ENCODE measurements at regions not wholly inside any gene's neighbourhood (a gene's known extent, or its start where the extent isn't known, plus 50 kb on each side); places are given as distances from the start of the nearest gene placed in this dataset.

DNA sequence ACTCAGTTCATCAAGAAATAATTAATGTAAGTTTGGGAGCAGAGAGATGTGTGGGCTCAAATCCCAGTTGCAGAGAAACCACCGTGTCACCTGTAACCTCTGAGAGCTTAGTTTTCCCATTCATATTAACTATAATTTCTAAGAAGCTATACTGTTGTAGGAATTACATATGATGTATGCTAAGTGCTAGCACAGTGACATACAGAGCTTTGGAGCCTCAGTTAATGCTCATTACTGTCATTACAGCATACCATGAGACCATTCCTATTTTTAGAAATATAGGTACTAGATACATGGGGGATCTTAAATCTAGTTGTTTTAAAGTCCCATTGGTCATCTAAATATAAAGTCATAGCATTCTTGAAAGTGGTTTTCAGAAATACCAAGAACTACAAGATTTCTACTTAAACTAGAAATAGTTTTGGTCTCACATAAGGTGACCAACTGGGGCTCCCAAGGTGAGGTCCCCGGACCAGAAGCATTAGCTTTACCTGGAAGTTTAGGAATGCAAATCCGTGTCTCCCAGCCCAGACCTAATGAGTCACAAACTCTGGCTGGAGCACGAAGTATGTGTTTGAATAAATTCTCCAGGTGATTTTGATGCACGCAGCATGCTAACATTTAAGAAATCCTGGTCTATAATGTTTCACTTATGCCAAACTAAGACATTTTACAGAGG, 144.6 kb downstream of the LACC1 start:
- H3K4me1 ChIP-seq (ENCODE audit: control insufficient read depth in 1 of 2, extremely low read depth in 1 of 2, insufficient read depth in 2 of 2, low read length in 2 of 2), result no peaks in the 10 kb centered on the region
- Mint-ChIP-seq H3K36me3 (no peaks in the 10 kb centered on the region), H3K4me3 (no peak overlapping the region), H3K27ac (no peak overlapping the region), H3K4me1 (no peaks in the 10 kb centered on the region), H3K27me3 (peaks cover 3 to 10% of the 10 kb centered on the region in 2 donors), H3K9me3 (no peaks in the 10 kb centered on the region)
- POLR2A ChIA-PET, result no interaction called here
- CTCF ChIA-PET, result no interaction called here
- no peak overlapping the region for H3K4me3 ChIP-seq (ENCODE audit: control insufficient read depth in 1 of 2, extremely low read depth in 1 of 2, low read length in 1 of 2)
- DNase-seq (no peak), ATAC-seq (replicated peaks in 1 of 4) (no peak)
- no peaks in the 10 kb centered on the region for H3K9me3 ChIP-seq
- H3K27me3 ChIP-seq (replicated peaks in 1 of 2; ENCODE audit: control insufficient read depth in 2 of 2, extremely low read depth in 1 of 2, insufficient read depth in 2 of 2, low read length in 1 of 2), result no peaks in the 10 kb centered on the region
- no peaks in the 10 kb centered on the region for H3K36me3 ChIP-seq (ENCODE audit: control insufficient read depth in 2 of 2, extremely low read depth in 1 of 2, insufficient read depth in 1 of 2, low read length in 1 of 2)
- 81% methylated on average over 4 of the region's 5 CpGs for WGBS (ENCODE audit: insufficient coverage)
- no peak overlapping the region for H3K27ac ChIP-seq (ENCODE audit: low read length)

GRCh38 chr13:44024846-44025195, 145.1 kb downstream of the LACC1 start:
- no peaks in the 10 kb centered on the region for H3K27me3 ChIP-seq (replicated peaks in 1 of 2; ENCODE audit: control insufficient read depth in 2 of 2, extremely low read depth in 1 of 2, insufficient read depth in 2 of 2, low read length in 1 of 2)
- ATAC-seq (replicated peaks in 1 of 4), result no peak
- H3K4me3 Mint-ChIP-seq, result no peak overlapping the region
- no peaks in the 10 kb centered on the region for H3K4me1 Mint-ChIP-seq
- POLR2A ChIA-PET, result no interaction called here
- H3K4me1 ChIP-seq (ENCODE audit: control insufficient read depth in 1 of 2, extremely low read depth in 1 of 2, insufficient read depth in 2 of 2, low read length in 2 of 2), result no peaks in the 10 kb centered on the region
- no peak overlapping the region for H3K27ac Mint-ChIP-seq
- no peaks in the 10 kb centered on the region for H3K36me3 ChIP-seq (ENCODE audit: control insufficient read depth in 2 of 2, extremely low read depth in 1 of 2, insufficient read depth in 1 of 2, low read length in 1 of 2)
- H3K27me3 Mint-ChIP-seq, result peaks cover 3 to 10% of the 10 kb centered on the region in 2 donors
- no peaks in the 10 kb centered on the region for H3K9me3 Mint-ChIP-seq
- H3K27ac ChIP-seq (ENCODE audit: low read length), result no peak overlapping the region
- no peaks in the 10 kb centered on the region for H3K9me3 ChIP-seq
- DNase-seq, result no peak
- no peak overlapping the region for H3K4me3 ChIP-seq (ENCODE audit: control insufficient read depth in 1 of 2, extremely low read depth in 1 of 2, low read length in 1 of 2)
- H3K36me3 Mint-ChIP-seq, result no peaks in the 10 kb centered on the region
- CTCF ChIA-PET, result no interaction called here
- WGBS (ENCODE audit: insufficient coverage), result no CpG with 5 or more reads among the region's 4 CpGs

DNA sequence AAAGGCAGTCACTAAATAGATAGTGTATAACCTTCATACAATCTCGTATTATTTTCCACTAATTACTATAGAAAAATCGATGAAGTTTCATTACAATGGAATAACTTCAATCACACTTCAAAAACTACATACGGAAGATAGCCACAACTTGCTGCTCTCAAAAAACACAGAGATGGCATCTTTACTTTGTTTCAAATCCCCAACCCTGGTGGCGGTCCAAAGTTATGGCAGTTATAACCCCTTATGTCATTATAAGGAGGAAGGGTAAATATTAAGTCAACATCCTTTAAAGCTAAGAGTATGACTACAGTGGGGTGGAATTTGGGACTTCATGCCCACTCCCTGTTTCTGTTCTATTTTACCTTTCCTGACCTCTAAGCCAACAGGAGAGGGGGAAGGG, 146.5 kb downstream of the LACC1 start:
- no peak overlapping the region for H3K27ac ChIP-seq (ENCODE audit: low read length)
- Mint-ChIP-seq H3K36me3 (no peaks in the 10 kb centered on the region), H3K4me1 (no peaks in the 10 kb centered on the region), H3K27ac (no peak overlapping the region), H3K9me3 (no peaks in the 10 kb centered on the region), H3K27me3 (peaks cover 6 to 10% of the 10 kb centered on the region in 2 donors), H3K4me3 (no peak overlapping the region)
- H3K9me3 ChIP-seq, result no peaks in the 10 kb centered on the region
- no peak overlapping the region for H3K4me3 ChIP-seq (ENCODE audit: control insufficient read depth in 1 of 2, extremely low read depth in 1 of 2, low read length in 1 of 2)
- H3K36me3 ChIP-seq (ENCODE audit: control insufficient read depth in 2 of 2, extremely low read depth in 1 of 2, insufficient read depth in 1 of 2, low read length in 1 of 2), result no peaks in the 10 kb centered on the region
- 100% methylated on average over 1 of the region's 4 CpGs for WGBS (ENCODE audit: insufficient coverage)
- no peaks in the 10 kb centered on the region for H3K27me3 ChIP-seq (replicated peaks in 1 of 2; ENCODE audit: control insufficient read depth in 2 of 2, extremely low read depth in 1 of 2, insufficient read depth in 2 of 2, low read length in 1 of 2)
- ChIA-PET POLR2A (no interaction called here), CTCF (no interaction called here)
- DNase-seq (no peak), ATAC-seq (replicated peaks in 1 of 4) (no peak)
- H3K4me1 ChIP-seq (ENCODE audit: control insufficient read depth in 1 of 2, extremely low read depth in 1 of 2, insufficient read depth in 2 of 2, low read length in 2 of 2), result no peaks in the 10 kb centered on the region

DNA sequence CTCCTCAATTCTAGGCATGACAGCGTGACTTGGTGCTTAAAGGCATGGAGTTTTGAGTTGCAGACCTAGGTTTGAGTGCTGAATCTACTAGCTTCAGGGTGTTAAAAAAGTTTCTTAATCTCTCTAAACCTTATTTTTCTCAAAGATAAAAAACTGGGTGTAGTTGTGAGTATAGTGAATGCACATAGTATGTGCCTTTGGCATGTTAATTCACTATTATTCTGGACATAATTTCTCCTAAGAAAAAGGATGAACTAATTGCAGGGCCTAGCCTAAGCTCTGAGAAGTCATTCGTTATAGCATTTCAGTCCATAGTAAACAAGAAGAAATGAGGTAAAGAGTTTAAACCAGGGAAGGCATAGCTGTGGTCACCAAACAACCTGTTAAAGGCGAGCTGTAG, 149.0 kb downstream of the LACC1 start:
- Histone ChIP-seq H3K27ac (ENCODE audit: low read length) (no peak overlapping the region), H3K4me1 (ENCODE audit: control insufficient read depth in 1 of 2, extremely low read depth in 1 of 2, insufficient read depth in 2 of 2, low read length in 2 of 2) (no peaks in the 10 kb centered on the region), H3K9me3 (no peaks in the 10 kb centered on the region), H3K4me3 (ENCODE audit: control insufficient read depth in 1 of 2, extremely low read depth in 1 of 2, low read length in 1 of 2) (no peak overlapping the region), H3K27me3 (replicated peaks in 1 of 2; ENCODE audit: control insufficient read depth in 2 of 2, extremely low read depth in 1 of 2, insufficient read depth in 2 of 2, low read length in 1 of 2) (peaks cover 0 to 2% of the 10 kb centered on the region in 2 experiments), H3K36me3 (ENCODE audit: control insufficient read depth in 2 of 2, extremely low read depth in 1 of 2, insufficient read depth in 1 of 2, low read length in 1 of 2) (no peaks in the 10 kb centered on the region)
- Mint-ChIP-seq H3K27me3 (peaks cover 3 to 6% of the 10 kb centered on the region in 2 donors), H3K36me3 (no peaks in the 10 kb centered on the region), H3K9me3 (no peaks in the 10 kb centered on the region), H3K27ac (no peak overlapping the region), H3K4me3 (no peak overlapping the region), H3K4me1 (no peaks in the 10 kb centered on the region)
- ChIA-PET CTCF (interaction anchor here in 1 of 2 donors (0.6 kb wide), 1 partner anchor 1048 kb away, joined by 4 read pairs; no protein-coding TSS in a partner anchor), POLR2A (no interaction called here)
- no peak for ATAC-seq (replicated peaks in 1 of 4)
- DNase-seq, result no peak
- WGBS (ENCODE audit: insufficient coverage), result no CpG with 5 or more reads among the region's 3 CpGs

DNA sequence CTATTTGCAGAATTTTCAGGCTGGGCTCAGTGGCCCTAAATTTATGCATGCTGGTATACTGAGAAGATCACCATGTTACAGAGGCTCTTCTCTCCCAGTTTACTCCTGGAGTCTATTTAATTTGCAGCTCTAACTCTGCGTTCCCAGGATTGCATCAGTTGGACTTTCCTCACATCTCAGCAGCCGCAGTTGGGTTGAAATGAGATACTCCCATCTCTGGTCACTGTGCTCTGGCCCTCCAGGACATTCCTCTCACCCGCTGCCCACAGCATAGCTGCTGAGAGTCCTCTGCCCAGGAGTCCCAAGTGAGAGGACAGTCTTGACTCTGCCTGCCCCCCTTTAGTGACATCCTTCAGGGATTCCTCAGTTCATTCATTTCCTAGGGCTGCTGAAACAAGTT, 150.9 kb downstream of the LACC1 start:
- Mint-ChIP-seq H3K9me3 (peaks cover 0 to 2% (median 0%) of the 10 kb centered on the region in 3 donors), H3K36me3 (no peaks in the 10 kb centered on the region), H3K4me3 (no peak overlapping the region), H3K27me3 (peaks cover 4 to 16% of the 10 kb centered on the region in 2 donors), H3K4me1 (no peaks in the 10 kb centered on the region), H3K27ac (no peak overlapping the region)
- H3K9me3 ChIP-seq, result no peaks in the 10 kb centered on the region
- H3K27me3 ChIP-seq (replicated peaks in 1 of 2; ENCODE audit: control insufficient read depth in 2 of 2, extremely low read depth in 1 of 2, insufficient read depth in 2 of 2, low read length in 1 of 2), result peaks cover 0 to 4% of the 10 kb centered on the region in 2 experiments
- CTCF ChIA-PET, result no interaction called here
- H3K4me1 ChIP-seq (ENCODE audit: control insufficient read depth in 1 of 2, extremely low read depth in 1 of 2, insufficient read depth in 2 of 2, low read length in 2 of 2), result no peaks in the 10 kb centered on the region
- 90% methylated on average over 3 of the region's 3 CpGs for WGBS (ENCODE audit: insufficient coverage)
- POLR2A ChIA-PET, result no interaction called here
- no peak overlapping the region for H3K27ac ChIP-seq (ENCODE audit: low read length)
- DNase-seq (no peak), ATAC-seq (replicated peaks in 1 of 4) (no peak)
- no peaks in the 10 kb centered on the region for H3K36me3 ChIP-seq (ENCODE audit: control insufficient read depth in 2 of 2, extremely low read depth in 1 of 2, insufficient read depth in 1 of 2, low read length in 1 of 2)
- H3K4me3 ChIP-seq (ENCODE audit: control insufficient read depth in 1 of 2, extremely low read depth in 1 of 2, low read length in 1 of 2), result no peak overlapping the region

DNA sequence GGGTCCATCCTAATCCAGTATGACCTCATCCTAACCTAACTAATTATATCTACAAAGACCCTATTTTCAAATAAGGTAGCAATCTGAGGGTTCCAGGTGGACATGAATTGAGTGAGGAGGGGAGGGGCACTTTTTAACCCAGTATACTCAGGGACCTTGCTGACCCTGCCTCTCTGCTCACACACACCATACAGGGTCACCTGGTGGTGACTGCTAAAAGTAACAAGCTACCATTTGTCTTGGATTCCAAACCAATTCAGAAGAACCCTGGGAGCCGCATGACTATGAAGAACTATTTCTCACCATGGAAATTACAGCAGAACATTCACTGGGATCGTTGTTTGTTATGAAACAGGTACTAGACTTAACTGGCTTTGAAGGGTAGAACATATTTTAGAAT, 151.9 kb downstream of the LACC1 start:
- no peak overlapping the region for H3K4me3 Mint-ChIP-seq
- ChIA-PET CTCF (no interaction called here), POLR2A (no interaction called here)
- WGBS (ENCODE audit: insufficient coverage), result no CpG with 5 or more reads among the region's 2 CpGs
- Histone ChIP-seq H3K4me1 (ENCODE audit: control insufficient read depth in 1 of 2, extremely low read depth in 1 of 2, insufficient read depth in 2 of 2, low read length in 2 of 2) (no peaks in the 10 kb centered on the region), H3K4me3 (ENCODE audit: control insufficient read depth in 1 of 2, extremely low read depth in 1 of 2, low read length in 1 of 2) (no peak overlapping the region), H3K27me3 (replicated peaks in 1 of 2; ENCODE audit: control insufficient read depth in 2 of 2, extremely low read depth in 1 of 2, insufficient read depth in 2 of 2, low read length in 1 of 2) (peaks cover 0 to 4% of the 10 kb centered on the region in 2 experiments), H3K27ac (ENCODE audit: low read length) (no peak overlapping the region), H3K36me3 (ENCODE audit: control insufficient read depth in 2 of 2, extremely low read depth in 1 of 2, insufficient read depth in 1 of 2, low read length in 1 of 2) (no peaks in the 10 kb centered on the region), H3K9me3 (no peaks in the 10 kb centered on the region)
- no peaks in the 10 kb centered on the region for H3K4me1 Mint-ChIP-seq
- H3K27ac Mint-ChIP-seq, result no peak overlapping the region
- DNase-seq, result no peak
- peaks cover 8 to 18% of the 10 kb centered on the region in 2 donors for H3K27me3 Mint-ChIP-seq
- peaks cover 0 to 3% (median 0%) of the 10 kb centered on the region in 3 donors for H3K9me3 Mint-ChIP-seq
- no peak for ATAC-seq (replicated peaks in 1 of 4)
- H3K36me3 Mint-ChIP-seq, result no peaks in the 10 kb centered on the region

DNA sequence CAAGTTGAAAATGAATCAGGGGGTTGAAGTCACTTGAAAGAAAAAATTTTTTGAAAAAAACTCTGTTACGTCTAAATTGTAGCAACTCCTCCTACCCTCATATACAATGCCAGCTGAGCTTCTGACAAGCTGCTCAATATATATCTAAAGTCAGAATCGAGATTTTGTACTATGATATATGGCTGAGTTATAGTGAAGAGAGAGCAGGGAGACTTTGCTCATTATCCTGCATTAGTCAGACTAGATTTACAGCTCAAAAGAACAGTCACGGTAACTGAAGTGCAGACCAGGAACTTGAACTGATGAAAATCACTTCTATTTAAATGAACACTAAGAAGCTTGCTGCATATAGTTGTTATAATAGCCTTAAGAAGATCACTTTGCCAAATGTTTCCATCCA, 153.1 kb downstream of the LACC1 start:
- H3K4me1 ChIP-seq (ENCODE audit: control insufficient read depth in 1 of 2, extremely low read depth in 1 of 2, insufficient read depth in 2 of 2, low read length in 2 of 2), result no peaks in the 10 kb centered on the region
- WGBS (ENCODE audit: insufficient coverage), result no CpG with 5 or more reads among the region's 3 CpGs
- DNase-seq (no peak), ATAC-seq (replicated peaks in 1 of 4) (no peak)
- H3K27ac ChIP-seq (ENCODE audit: low read length), result no peak overlapping the region
- peaks cover 0 to 4% of the 10 kb centered on the region in 2 experiments for H3K27me3 ChIP-seq (replicated peaks in 1 of 2; ENCODE audit: control insufficient read depth in 2 of 2, extremely low read depth in 1 of 2, insufficient read depth in 2 of 2, low read length in 1 of 2)
- no peak overlapping the region for H3K4me3 ChIP-seq (ENCODE audit: control insufficient read depth in 1 of 2, extremely low read depth in 1 of 2, low read length in 1 of 2)
- H3K9me3 Mint-ChIP-seq, result peaks cover 0 to 3% (median 0%) of the 10 kb centered on the region in 3 donors
- H3K27me3 Mint-ChIP-seq, result peaks cover 6 to 18% of the 10 kb centered on the region in 2 donors
- ChIA-PET POLR2A (no interaction called here), CTCF (no interaction called here)
- H3K4me1 Mint-ChIP-seq, result no peaks in the 10 kb centered on the region
- no peaks in the 10 kb centered on the region for H3K9me3 ChIP-seq
- H3K4me3 Mint-ChIP-seq, result no peak overlapping the region
- H3K36me3 ChIP-seq (ENCODE audit: control insufficient read depth in 2 of 2, extremely low read depth in 1 of 2, insufficient read depth in 1 of 2, low read length in 1 of 2), result no peaks in the 10 kb centered on the region
- no peak overlapping the region for H3K27ac Mint-ChIP-seq
- no peaks in the 10 kb centered on the region for H3K36me3 Mint-ChIP-seq

All from T-cell (primary cell).